ENCODE measurements at regions not wholly inside any gene's neighbourhood (a gene's known extent, or its start where the extent isn't known, plus 50 kb on each side); places are given as distances from the start of the nearest gene placed in this dataset.

GRCh38 chr16:79369796-79370195, 230.7 kb downstream of the MAF start:
- H3K4me1 ChIP-seq, result peaks cover 30% of the 10 kb centered on the region
- no peaks in the 10 kb centered on the region for H3K9me3 ChIP-seq (ENCODE audit: control insufficient read depth, low read length)
- no peaks in the 10 kb centered on the region for H3K79me2 ChIP-seq
- no peak for TF ChIP-seq CTCF (IDR thresholded peaks at IDR 0.05)
- H3K27ac ChIP-seq, result no peak overlapping the region
- no peak overlapping the region for H3K4me3 ChIP-seq (ENCODE audit: low read depth, low read length)
- no peak overlapping the region for H3K9ac ChIP-seq
- H3K36me3 ChIP-seq (ENCODE audit: control insufficient read depth, insufficient read depth, low read length), result no peaks in the 10 kb centered on the region
- H3K4me2 ChIP-seq (ENCODE audit: low read length), result no peak overlapping the region
- H3K27me3 ChIP-seq (ENCODE audit: control insufficient read depth, insufficient read depth, low read length), result no peaks in the 10 kb centered on the region
- H2AFZ ChIP-seq, result peak overlapping the region; percentile 5

GRCh38 chr16:79367822-79368221, 232.7 kb downstream of the MAF start:
- Histone ChIP-seq H3K9me3 (ENCODE audit: control insufficient read depth, low read length) (no peaks in the 10 kb centered on the region), H2AFZ (peak overlapping the region; percentile 67), H3K27me3 (ENCODE audit: control insufficient read depth, insufficient read depth, low read length) (no peaks in the 10 kb centered on the region), H3K4me2 (ENCODE audit: low read length) (no peak overlapping the region), H3K79me2 (no peaks in the 10 kb centered on the region), H3K4me1 (peaks cover 28% of the 10 kb centered on the region), H3K27ac (no peak overlapping the region), H3K9ac (no peak overlapping the region), H3K4me3 (ENCODE audit: low read depth, low read length) (no peak overlapping the region), H3K36me3 (ENCODE audit: control insufficient read depth, insufficient read depth, low read length) (no peaks in the 10 kb centered on the region)
- TF ChIP-seq CTCF (IDR thresholded peaks at IDR 0.05), result no peak

GRCh38 chr16:79366635-79367034, 233.9 kb downstream of the MAF start:
- H3K9me3 ChIP-seq (ENCODE audit: control insufficient read depth, low read length), result no peaks in the 10 kb centered on the region
- H3K36me3 ChIP-seq (ENCODE audit: control insufficient read depth, insufficient read depth, low read length), result no peaks in the 10 kb centered on the region
- H3K27me3 ChIP-seq (ENCODE audit: control insufficient read depth, insufficient read depth, low read length), result no peaks in the 10 kb centered on the region
- TF ChIP-seq CTCF (IDR thresholded peaks at IDR 0.05), result no peak
- no peak overlapping the region for H3K4me3 ChIP-seq (ENCODE audit: low read depth, low read length)
- H3K27ac ChIP-seq, result no peak overlapping the region
- H3K4me2 ChIP-seq (ENCODE audit: low read length), result no peak overlapping the region
- no peak overlapping the region for H3K9ac ChIP-seq
- peaks cover 20% of the 10 kb centered on the region for H3K4me1 ChIP-seq
- no peak overlapping the region for H2AFZ ChIP-seq
- H3K79me2 ChIP-seq, result no peaks in the 10 kb centered on the region

- Histone ChIP-seq H3K9ac (no peak overlapping the region), H3K79me2 (no peaks in the 10 kb centered on the region), H3K27ac (no peak overlapping the region), H3K4me3 (ENCODE audit: low read depth, low read length) (no peak overlapping the region), H3K9me3 (ENCODE audit: control insufficient read depth, low read length) (no peaks in the 10 kb centered on the region), H3K4me2 (ENCODE audit: low read length) (no peak overlapping the region), H3K36me3 (ENCODE audit: control insufficient read depth, insufficient read depth, low read length) (no peaks in the 10 kb centered on the region), H3K27me3 (ENCODE audit: control insufficient read depth, insufficient read depth, low read length) (no peaks in the 10 kb centered on the region), H3K4me1 (peaks cover 17% of the 10 kb centered on the region), H2AFZ (no peak overlapping the region)
- no peak for TF ChIP-seq CTCF (IDR thresholded peaks at IDR 0.05)
Observed at GRCh38 chr16:79365702-79366101, 234.8 kb downstream of the MAF start.

- Histone ChIP-seq H3K4me1 (peaks cover 11% of the 10 kb centered on the region), H3K27me3 (ENCODE audit: control insufficient read depth, insufficient read depth, low read length) (no peaks in the 10 kb centered on the region), H3K4me2 (ENCODE audit: low read length) (no peak overlapping the region), H3K4me3 (ENCODE audit: low read depth, low read length) (no peak overlapping the region), H3K9me3 (ENCODE audit: control insufficient read depth, low read length) (no peaks in the 10 kb centered on the region), H3K9ac (no peak overlapping the region), H2AFZ (no peak overlapping the region), H3K79me2 (no peaks in the 10 kb centered on the region), H3K36me3 (ENCODE audit: control insufficient read depth, insufficient read depth, low read length) (no peaks in the 10 kb centered on the region), H3K27ac (no peak overlapping the region)
- no peak for TF ChIP-seq CTCF (IDR thresholded peaks at IDR 0.05)
Observed at GRCh38 chr16:79363484-79363883, 237.1 kb downstream of the MAF start.
